GM18868 (cell line): ENCODE measurements at regions not wholly inside any gene's neighbourhood (a gene's known extent, or its start where the extent isn't known, plus 50 kb on each side); places are given as distances from the start of the nearest gene placed in this dataset.

Source experiments
- ATAC-seq: cut with Tn5 transposase; IDR thresholded peaks from one replicate; pipeline ENCODE4 v1.9.1; 2021; ENCODE audit warnings: mild to moderate bottlenecking, moderate library complexity; ENCODE audit not compliant: unreplicated experiment

GRCh38 chr12:4223273-4223845 lies 50.2 kb upstream of the CCND2 start:
- no peak for ATAC-seq

GRCh38 chr12:4221258-4221620 lies 52.3 kb upstream of the CCND2 start:
- ATAC-seq: no peak

DNA sequence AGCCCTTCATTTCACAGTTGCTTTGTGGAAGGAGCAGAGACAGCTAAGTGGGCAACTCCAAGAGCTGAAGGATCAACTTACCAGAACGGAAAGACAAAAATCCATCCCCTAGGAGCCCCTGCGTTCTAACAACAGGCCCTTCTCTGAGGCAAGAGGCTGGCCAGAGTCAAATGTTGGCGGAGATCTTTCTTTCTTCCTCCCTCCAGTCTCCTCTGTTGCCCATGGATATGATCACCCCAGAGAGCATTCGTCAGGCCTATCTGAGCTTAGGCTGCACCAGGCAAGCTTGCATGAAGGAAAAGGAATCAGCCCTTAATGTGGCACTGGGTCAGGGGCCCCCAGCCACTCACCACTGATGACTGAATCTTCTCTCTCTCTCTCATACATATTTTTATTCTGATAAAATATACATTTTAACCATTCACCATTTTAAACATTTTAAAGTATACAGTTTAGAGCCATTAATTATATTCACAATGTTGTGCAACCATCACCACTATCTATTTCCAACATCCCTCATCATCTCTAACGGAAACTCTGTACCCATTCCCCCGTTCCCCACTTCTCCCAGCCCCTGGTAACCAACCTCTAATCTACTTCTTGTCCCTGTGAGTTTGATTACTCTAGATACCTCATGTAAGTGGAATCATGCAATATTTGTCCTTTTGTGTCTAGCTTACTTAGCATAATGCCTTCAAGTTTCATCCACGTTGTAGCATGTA lies 52.9 kb upstream of the CCND2 start:
- no peak for ATAC-seq

- no peak for ATAC-seq
Observed at GRCh38 chr12:4217091-4217490, 56.5 kb upstream of the CCND2 start.

GRCh38 chr12:4216187-4216927 lies 57.2 kb upstream of the CCND2 start:
- peak; percentile 20 for ATAC-seq

DNA sequence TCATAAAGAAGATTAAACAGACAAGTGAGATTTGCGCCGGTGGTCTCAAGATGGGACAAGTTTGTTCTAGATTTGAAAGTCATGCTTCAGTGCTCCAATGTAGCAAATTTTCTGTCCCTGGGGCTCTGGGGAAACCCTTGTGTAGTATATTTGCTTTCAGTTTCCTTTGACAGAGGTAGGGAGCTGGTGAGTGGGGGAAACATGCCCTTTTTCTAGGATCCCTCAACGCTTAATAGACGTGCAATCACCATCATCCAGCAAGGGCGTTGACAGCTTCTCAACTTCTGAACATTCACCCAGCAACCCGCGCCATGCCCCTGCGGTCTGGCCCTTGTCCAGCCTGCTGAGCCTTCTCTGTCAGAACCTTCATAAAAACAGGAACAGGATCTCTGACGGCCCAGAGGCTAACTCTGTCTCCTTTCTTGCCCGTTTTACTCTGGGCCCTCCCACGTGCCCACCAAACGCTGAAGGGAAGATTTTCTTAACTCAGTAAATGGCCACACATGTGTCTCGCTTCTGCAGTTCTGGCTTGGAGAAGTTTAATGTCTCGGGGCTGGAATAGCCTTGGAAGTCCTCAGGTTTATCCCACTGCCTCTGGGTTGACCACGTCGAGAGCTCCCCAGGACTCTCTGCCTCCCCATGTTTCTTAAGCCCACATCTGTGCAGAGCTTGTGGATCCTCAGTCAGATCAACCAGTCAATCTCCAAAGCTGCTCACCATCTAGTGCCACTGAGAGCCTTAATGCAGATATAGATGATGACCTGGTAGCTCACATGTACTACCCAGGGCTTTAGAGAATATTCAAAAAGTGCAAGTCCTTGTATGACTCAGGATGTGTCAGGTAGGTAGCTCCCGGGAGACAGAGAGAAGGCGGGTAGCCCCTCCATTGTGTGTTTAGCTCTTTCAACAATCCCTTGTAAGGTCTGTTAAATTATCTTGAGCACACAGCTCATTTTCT lies 58.1 kb upstream of the CCND2 start:
- peak; percentile 66 for ATAC-seq

DNA sequence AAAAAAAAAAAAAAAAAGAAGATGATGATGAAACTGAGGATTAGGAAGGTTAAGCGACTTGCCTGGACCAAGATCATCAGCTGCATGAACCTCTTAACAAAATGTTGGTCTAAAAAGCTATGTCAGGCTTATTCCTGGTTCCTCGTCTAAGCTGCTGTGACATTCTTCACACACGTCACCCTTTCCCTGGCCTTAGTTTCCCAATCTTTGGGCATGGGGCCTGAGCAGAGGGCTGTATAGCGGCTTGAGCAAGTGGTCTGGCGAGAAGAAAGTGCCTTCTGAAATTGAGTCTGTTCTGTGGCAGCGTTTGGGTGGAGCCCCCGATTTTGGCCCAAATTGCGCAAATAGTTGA lies 58.7 kb upstream of the CCND2 start:
- peak; percentile 10 for ATAC-seq

DNA sequence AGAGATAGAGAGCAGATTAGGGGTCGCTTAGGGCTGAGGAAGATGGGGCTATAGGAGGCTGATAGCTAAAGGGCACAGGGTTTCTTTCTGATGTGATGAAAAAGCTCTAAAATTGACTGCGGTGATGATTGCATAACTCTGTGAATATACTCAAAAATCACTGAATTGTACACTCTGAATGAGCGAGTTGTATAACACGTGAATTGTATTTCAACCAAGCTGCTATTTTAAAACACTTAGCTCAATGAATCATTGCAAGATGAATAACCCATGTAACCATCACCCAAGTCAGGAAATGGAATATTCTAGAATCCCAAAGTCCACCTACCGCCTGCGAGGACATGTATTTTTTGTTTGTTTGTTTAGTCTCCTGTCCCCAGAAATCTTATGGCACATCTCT lies 60.1 kb upstream of the CCND2 start:
- no peak for ATAC-seq

- no peak for ATAC-seq
Observed at GRCh38 chr12:4212845-4213244, 60.7 kb upstream of the CCND2 start.

GRCh38 chr12:4211372-4211771 lies 62.2 kb upstream of the CCND2 start:
- ATAC-seq: no peak

DNA sequence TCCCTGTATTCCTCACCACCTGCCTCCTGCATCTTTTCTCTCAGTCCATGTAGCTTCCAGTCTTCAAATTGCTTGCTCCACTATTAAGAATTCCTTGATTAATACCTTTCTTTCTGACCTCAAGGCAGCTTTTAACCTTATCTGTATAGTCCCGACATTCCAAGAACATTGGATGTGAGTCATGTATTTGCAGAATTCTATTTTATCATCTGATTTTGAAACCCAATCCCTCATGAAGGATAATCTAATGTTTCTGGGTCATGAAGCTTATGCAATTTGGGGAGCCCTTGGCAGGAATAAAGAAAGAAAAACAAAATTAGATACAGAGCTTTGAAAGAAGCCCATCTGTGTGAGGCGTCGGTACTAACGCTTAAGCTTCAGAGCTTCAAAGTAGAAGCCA lies 63.4 kb upstream of the CCND2 start:
- no peak for ATAC-seq

DNA sequence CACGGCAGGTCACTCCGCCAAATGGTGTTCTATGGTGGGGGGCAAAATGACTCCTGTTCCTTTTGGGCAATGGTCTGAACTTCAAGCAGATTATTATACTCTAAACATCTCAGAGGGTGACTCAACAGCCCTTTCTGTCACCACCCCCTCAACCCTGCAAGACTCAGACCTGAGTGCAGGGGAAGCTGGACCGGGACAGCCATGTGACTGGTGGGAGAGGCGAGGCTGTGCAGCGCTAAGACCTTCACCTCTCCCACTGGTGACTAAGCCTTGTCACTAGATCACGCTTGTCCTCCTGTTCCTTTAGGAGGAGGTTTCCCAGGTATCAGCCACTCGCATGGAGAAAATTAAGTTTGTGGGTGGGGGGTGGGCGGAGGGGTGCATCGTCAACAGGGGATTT lies 67.1 kb upstream of the CCND2 start:
- ATAC-seq: no peak

DNA sequence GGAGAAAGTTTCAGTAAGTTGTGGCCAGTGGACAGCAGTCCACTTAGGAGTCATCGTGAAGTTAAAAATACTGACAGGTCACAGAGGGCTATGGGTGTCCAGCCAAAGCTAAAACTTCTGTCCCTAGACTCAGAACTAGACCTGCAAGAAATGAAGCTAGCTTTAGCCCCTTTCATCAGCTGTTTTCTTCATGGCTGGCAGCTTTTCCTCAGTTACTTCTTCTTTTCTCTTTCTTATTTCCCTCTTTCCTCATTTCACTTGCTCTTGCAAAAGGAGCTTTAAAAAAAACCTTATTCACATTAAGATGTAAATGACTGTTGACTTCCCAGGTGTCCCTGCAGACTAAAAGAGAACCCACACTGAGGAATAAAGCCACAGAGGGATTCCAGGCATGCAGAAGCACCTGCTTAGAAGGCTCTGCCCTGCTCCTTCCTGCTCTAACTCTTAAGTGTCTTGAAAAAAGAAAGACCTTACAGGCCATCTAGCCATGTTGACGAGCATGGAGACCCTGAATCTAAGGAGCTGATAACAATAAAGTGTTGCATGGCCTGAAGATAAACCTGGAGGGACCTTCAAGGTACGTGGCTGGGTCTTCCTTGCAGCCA lies 69.7 kb upstream of the CCND2 start:
- no peak for ATAC-seq

DNA sequence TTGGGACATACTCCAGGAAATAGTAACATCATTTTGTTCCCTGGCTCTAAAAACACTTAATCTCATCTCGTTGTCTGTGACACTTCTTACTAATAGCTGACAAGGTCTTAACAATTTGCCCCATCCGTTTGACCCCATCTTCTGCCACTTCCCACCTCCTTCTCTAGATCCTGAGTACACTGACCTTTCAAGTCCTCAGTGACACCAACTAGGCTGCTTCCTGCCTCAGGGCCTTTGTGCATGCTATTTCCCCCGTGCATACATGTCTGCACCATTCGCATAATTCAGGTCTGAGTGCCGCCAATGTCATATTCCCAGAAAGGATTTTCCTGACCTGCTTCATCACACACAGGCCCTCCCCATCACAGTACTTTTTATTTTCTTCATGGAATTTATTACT lies 70.6 kb upstream of the CCND2 start:
- ATAC-seq: no peak

GRCh38 chr12:4202487-4202886 lies 71.1 kb upstream of the CCND2 start:
- ATAC-seq: no peak

DNA sequence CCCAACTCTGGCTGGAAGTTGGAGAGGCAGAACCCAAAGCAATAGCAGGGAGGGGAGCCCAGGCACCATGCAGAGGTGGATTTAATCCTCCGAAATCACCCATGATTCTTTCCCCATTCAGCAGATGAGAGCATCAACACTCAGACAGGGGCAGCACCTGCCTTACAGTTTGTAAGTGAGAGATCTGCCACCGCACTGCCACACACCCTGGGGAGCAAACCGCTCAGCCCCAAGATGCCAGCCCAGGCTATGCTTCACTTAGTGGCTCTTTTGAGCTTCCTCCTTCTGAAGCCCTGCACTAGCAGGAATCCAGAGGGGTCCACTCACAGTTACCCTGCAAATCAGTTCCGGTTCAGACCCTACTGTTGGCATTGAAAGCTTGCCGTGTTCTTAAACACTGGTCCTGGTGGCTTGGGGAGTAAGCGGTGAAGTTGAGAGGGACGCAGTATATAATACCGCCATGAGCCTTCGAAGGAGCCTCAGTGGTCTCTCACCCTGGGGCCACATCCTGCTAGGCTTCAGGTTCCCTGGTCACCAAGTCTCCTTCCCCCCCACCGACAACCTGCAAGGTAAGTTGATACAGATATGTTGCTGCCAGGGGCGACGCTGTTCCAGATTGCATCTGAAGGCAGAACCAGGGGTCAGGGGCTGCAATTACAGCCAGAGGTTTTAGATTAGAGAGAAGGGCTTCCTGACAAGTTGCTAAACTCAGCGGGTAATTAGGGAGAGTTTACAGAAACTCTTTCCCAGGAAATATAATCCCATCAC lies 72.0 kb upstream of the CCND2 start:
- no peak for ATAC-seq

DNA sequence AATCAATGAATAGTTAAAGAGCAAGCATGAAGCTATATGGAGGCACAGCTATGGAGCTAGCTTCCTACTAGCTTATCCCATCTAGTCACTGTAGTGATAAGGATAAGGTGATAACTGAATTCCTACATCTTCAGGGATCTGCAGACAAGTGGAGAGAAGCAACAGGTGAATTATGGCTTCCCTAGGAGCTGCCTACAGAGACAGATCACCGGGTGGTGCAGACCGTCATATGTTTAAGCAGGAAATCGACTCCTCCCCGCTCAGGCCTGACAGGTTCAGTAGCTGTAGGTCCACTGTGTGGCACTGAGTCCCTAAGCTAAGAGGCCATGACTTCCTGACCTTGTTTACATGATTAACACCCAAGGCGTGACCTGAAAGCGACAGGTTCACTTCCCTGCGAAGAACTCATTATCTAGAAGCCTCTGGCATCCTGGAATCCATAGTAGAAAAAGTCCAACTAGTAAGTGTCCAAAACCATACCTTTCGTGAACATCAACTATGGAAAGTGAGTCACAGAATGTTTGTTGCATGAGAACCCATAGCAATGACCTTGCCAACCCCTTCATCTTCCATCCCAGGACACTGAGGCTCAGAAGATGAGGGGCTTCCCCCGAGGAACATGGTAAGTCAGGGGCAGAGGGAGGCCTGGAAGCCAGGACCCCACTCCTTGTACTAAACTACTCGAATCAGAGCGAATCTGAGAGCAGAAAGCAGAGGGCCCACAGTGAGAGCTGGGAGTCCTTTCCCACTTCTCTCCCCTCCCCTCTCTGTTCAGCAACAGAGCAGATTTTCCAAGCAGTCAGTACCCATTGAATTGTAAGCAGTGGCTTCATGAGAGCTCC lies 75.4 kb upstream of the CCND2 start:
- no peak for ATAC-seq

- ATAC-seq: no peak
Observed at GRCh38 chr12:4196805-4197420, 76.6 kb upstream of the CCND2 start.

DNA sequence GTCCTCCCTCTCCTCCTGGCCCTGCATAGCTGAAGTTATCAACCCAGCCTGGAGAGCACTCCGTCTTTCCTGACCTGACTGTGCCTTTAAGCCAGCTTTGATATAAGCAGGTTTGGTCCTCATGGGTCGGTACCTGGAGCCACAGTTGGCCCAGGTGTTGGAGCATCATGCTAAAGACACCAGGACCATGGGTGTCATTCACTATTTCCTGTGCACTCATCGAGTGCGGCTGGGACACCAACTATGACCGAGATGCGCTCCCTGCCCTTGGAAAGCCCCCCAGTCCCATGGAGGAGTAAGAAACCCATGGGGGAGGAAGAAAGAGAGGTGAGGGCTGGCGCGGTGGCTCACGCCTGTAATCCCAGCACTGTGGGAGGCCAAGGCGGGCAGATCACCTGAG lies 78.9 kb upstream of the CCND2 start:
- ATAC-seq: no peak
